Natural killer cell (primary cell): ENCODE measurements at regions not wholly inside any gene's neighbourhood (a gene's known extent, or its start where the extent isn't known, plus 50 kb on each side); places are given as distances from the start of the nearest gene placed in this dataset.

Experiments used
- ATAC-seq, 3 donors: fragments of 150-1000 bp in 2 of 3; fragments of 200-7000 bp in 1 of 3; cut with Tn5 transposase; 1 replicate in 1 of 3; 2 replicates in 2 of 3; pipeline ENCODE4 v1.10.0; 2021; ENCODE audit warnings: mild to moderate bottlenecking in 2 of 3, moderate library complexity in 2 of 3
- DNase-seq, 2 donors: peaks; one replicate each; pipeline versions ENCODE4 v3.0.0 to v3.0.0-alpha.2; 2013 to 2021; ENCODE audit warnings: mixed read lengths in 1 of 2
- H3K27ac ChIP-seq: one replicate; pipeline ENCODE4 v1.5.1; 2013; ENCODE audit warnings: mild to moderate bottlenecking, low read length
- H3K27me3 ChIP-seq: one replicate; pipeline ENCODE4 v1.6.1; 2013; ENCODE audit warnings: low read length; ENCODE audit not compliant: control insufficient read depth, insufficient read depth
- H3K36me3 ChIP-seq: one replicate; pipeline ENCODE4 v1.6.1; 2013; ENCODE audit warnings: low read length; ENCODE audit not compliant: control insufficient read depth, insufficient read depth
- H3K4me1 ChIP-seq: one replicate; pipeline ENCODE4 v1.6.1; 2013; ENCODE audit warnings: low read length; ENCODE audit not compliant: control insufficient read depth, insufficient read depth
- H3K4me3 ChIP-seq: one replicate; pipeline ENCODE4 v1.5.1; 2013; ENCODE audit warnings: low read length
- H3K9me3 ChIP-seq: one replicate; pipeline ENCODE4 v1.6.1; 2013; ENCODE audit warnings: low read length; ENCODE audit not compliant: control insufficient read depth, insufficient read depth
- H3K27ac Mint-ChIP-seq, 2 donors: one replicate each; pipeline ENCODE4 v1.8.0; 2022; ENCODE audit warnings: mild to moderate bottlenecking in 2 of 2, mixed read lengths in 2 of 2, moderate library complexity in 1 of 2
- H3K27me3 Mint-ChIP-seq, 2 donors: one replicate each; pipeline ENCODE4 v1.8.0; 2022; ENCODE audit warnings: low read depth in 2 of 2, mixed read lengths in 2 of 2
- H3K36me3 Mint-ChIP-seq: one replicate; pipeline ENCODE4 v1.8.0; 2022; ENCODE audit warnings: mixed read lengths
- H3K4me1 Mint-ChIP-seq, 2 donors: one replicate each; pipeline ENCODE4 v1.8.0; 2022; ENCODE audit warnings: mixed read lengths in 2 of 2
- H3K4me3 Mint-ChIP-seq: one replicate; pipeline ENCODE4 v1.8.0; 2022; ENCODE audit warnings: mild to moderate bottlenecking, moderate library complexity, mixed read lengths
- H3K9me3 Mint-ChIP-seq, 2 donors: one replicate each; pipeline ENCODE4 v1.8.0; 2022; ENCODE audit warnings: mixed read lengths in 2 of 2
- CTCF ChIP-seq: fragments of 200-600 bp; IDR thresholded peaks from one replicate; pipeline ENCODE4 v1.8.0; 2022; ENCODE audit warnings: antibody characterized with exemption
- WGBS: methylation state at CpG from one replicate; pipeline ENCODE4 v1.1.7; 2013; ENCODE audit warnings: missing lambda C conversion rate; ENCODE audit not compliant: insufficient coverage; 5-methylcytosine and 5-hydroxymethylcytosine counted together
- intact Hi-C: fragments of 100-400 bp; cut with micrococcal nuclease; formaldehyde crosslinking; loops from one replicate; pipeline ENCODE4 v1.14.2; 2022

GRCh38 chr18:47758000-47758399 is 172.5 kb downstream of the SMAD2 start:
- H3K36me3 Mint-ChIP-seq: peaks cover 19% of the 10 kb centered on the region
- H3K4me3 ChIP-seq: no peak overlapping the region
- DNase-seq (no peak), ATAC-seq (no peak)
- peaks cover 4 to 11% of the 10 kb centered on the region in 2 donors for H3K4me1 Mint-ChIP-seq
- peaks cover 37 to 46% of the 10 kb centered on the region in 2 donors for H3K27me3 Mint-ChIP-seq
- intact Hi-C loops: no loop called here
- peaks cover 2 to 6% of the 10 kb centered on the region in 2 donors for H3K9me3 Mint-ChIP-seq
- WGBS: 45% methylated on average over 1 of the region's 2 CpGs
- H3K4me3 Mint-ChIP-seq: no peak overlapping the region
- peaks cover 3% of the 10 kb centered on the region for H3K9me3 ChIP-seq
- H3K4me1 ChIP-seq: peaks cover 4% of the 10 kb centered on the region
- no peak overlapping the region for H3K27ac ChIP-seq
- no peak overlapping the region for H3K27ac Mint-ChIP-seq
- TF ChIP-seq CTCF: peak; percentile 43
- H3K27me3 ChIP-seq: no peaks in the 10 kb centered on the region
- H3K36me3 ChIP-seq: no peaks in the 10 kb centered on the region

GRCh38 chr18:47756364-47757016 is 174.0 kb downstream of the SMAD2 start:
- peak; percentile 80 for TF ChIP-seq CTCF
- Histone ChIP-seq H3K27ac (no peak overlapping the region), H3K9me3 (peaks cover 3% of the 10 kb centered on the region), H3K4me1 (peaks cover 4% of the 10 kb centered on the region), H3K36me3 (no peaks in the 10 kb centered on the region), H3K27me3 (no peaks in the 10 kb centered on the region), H3K4me3 (no peak overlapping the region)
- H3K4me3 Mint-ChIP-seq: no peak overlapping the region
- H3K36me3 Mint-ChIP-seq: peaks cover 19% of the 10 kb centered on the region
- peaks cover 2 to 6% of the 10 kb centered on the region in 2 donors for H3K9me3 Mint-ChIP-seq
- H3K4me1 Mint-ChIP-seq: peaks cover 4 to 11% of the 10 kb centered on the region in 2 donors
- 31% methylated on average over 9 of the region's 9 CpGs for WGBS
- no peak overlapping the region for H3K27ac Mint-ChIP-seq
- H3K27me3 Mint-ChIP-seq: peaks cover 28 to 31% of the 10 kb centered on the region in 2 donors
- ATAC-seq (peak; percentile 65 to 73 (median 68)), DNase-seq (peak; percentile 44 to 65)
- intact Hi-C loops: no loop called here

GRCh38 chr18:47755102-47755456 is 175.4 kb downstream of the SMAD2 start:
- Histone ChIP-seq H3K36me3 (no peaks in the 10 kb centered on the region), H3K4me1 (peaks cover 4% of the 10 kb centered on the region), H3K9me3 (no peaks in the 10 kb centered on the region), H3K27me3 (no peaks in the 10 kb centered on the region), H3K27ac (no peak overlapping the region), H3K4me3 (no peak overlapping the region)
- no peak for TF ChIP-seq CTCF
- Mint-ChIP-seq H3K4me1 (peaks cover 4 to 11% of the 10 kb centered on the region in 2 donors), H3K36me3 (peaks cover 13% of the 10 kb centered on the region), H3K27me3 (peaks cover 22% of the 10 kb centered on the region in 2 donors), H3K9me3 (peaks cover 2 to 3% of the 10 kb centered on the region in 2 donors), H3K4me3 (no peak overlapping the region), H3K27ac (no peak overlapping the region)
- 89% methylated on average over 4 of the region's 4 CpGs for WGBS
- no peak for DNase-seq
- ATAC-seq: no peak
- intact Hi-C loops: no loop called here
